OCI-LY7 (cell line): ENCODE measurements at regions not wholly inside any gene's neighbourhood (a gene's known extent, or its start where the extent isn't known, plus 50 kb on each side); places are given as distances from the start of the nearest gene placed in this dataset.

Source experiments
- CTCF ChIP-seq: fragments of 200-600 bp; sonication (generic); conservative IDR thresholded peaks from 2 replicates; pipeline ENCODE4 v1.5.1; 2014; ENCODE audit warnings: mild to moderate bottlenecking, antibody characterized with exemption, low read length, moderate library complexity, mixed read lengths
- EZH2phosphoT487 ChIP-seq: fragments of 200-600 bp; sonication (generic); IDR thresholded peaks from 2 replicates; pipeline ENCODE4 v1.6.1; 2018; ENCODE audit warnings: low read depth, borderline replicate concordance, mild to moderate bottlenecking, mixed run types, antibody characterized with exemption, low read length, moderate library complexity, mixed read lengths

GRCh38 chr13:59266478-59267063 is 897.2 kb downstream of the DIAPH3 start:
- TF ChIP-seq CTCF = no peak
- TF ChIP-seq EZH2phosphoT487 = no peak
